ENCODE measurements at regions not wholly inside any gene's neighbourhood (a gene's known extent, or its start where the extent isn't known, plus 50 kb on each side); places are given as distances from the start of the nearest gene placed in this dataset.

DNA sequence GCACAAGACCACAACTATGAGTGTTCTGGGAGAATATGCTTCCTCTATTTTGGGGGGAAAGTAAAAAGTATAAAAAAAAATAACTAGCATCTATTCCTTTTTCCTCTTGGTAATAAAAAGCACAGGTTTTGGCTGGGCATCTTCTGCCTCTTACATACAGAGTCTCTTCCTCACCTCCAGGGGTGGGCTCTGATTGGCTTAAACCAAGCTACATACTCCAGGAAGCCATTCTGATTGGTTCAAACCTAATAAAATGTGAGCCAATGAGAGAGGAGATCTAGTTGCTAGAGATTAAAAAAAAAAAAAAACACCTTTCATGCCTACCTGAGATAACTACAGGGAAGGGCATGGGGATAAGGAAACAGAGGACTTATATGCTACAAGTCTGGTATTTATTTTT, 365.9 kb upstream of the ERCC4 start:
- no peaks in the 10 kb centered on the region for H3K9me3 ChIP-seq (ENCODE audit: control insufficient read depth in 4 of 4, low read length in 3 of 4)
- H3K4me1 ChIP-seq (ENCODE audit: control insufficient read depth in 4 of 4, insufficient read depth in 4 of 4, low read length in 3 of 4): no peaks in the 10 kb centered on the region
- no peak overlapping the region for H3K27ac ChIP-seq (ENCODE audit: low read depth in 1 of 2, low read length in 2 of 2)
- TF ChIP-seq FOXA2 (IDR thresholded peaks at IDR 0.05): no peak
- TF ChIP-seq, protein P1, sequence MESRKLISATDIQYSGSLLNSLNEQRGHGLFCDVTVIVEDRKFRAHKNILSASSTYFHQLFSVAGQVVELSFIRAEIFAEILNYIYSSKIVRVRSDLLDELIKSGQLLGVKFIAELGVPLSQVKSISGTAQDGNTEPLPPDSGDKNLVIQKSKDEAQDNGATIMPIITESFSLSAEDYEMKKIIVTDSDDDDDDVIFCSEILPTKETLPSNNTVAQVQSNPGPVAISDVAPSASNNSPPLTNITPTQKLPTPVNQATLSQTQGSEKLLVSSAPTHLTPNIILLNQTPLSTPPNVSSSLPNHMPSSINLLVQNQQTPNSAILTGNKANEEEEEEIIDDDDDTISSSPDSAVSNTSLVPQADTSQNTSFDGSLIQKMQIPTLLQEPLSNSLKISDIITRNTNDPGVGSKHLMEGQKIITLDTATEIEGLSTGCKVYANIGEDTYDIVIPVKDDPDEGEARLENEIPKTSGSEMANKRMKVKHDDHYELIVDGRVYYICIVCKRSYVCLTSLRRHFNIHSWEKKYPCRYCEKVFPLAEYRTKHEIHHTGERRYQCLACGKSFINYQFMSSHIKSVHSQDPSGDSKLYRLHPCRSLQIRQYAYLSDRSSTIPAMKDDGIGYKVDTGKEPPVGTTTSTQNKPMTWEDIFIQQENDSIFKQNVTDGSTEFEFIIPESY (IDR thresholded peaks at IDR 0.05): no peak
- TF ChIP-seq GABPA (IDR thresholded peaks at IDR 0.05 in 1 of 2, conservative IDR thresholded peaks at IDR 0.05 in 1 of 2): no peak
- no peak for TF ChIP-seq RAD21 (IDR thresholded peaks at IDR 0.05)
- TF ChIP-seq, protein P2, sequence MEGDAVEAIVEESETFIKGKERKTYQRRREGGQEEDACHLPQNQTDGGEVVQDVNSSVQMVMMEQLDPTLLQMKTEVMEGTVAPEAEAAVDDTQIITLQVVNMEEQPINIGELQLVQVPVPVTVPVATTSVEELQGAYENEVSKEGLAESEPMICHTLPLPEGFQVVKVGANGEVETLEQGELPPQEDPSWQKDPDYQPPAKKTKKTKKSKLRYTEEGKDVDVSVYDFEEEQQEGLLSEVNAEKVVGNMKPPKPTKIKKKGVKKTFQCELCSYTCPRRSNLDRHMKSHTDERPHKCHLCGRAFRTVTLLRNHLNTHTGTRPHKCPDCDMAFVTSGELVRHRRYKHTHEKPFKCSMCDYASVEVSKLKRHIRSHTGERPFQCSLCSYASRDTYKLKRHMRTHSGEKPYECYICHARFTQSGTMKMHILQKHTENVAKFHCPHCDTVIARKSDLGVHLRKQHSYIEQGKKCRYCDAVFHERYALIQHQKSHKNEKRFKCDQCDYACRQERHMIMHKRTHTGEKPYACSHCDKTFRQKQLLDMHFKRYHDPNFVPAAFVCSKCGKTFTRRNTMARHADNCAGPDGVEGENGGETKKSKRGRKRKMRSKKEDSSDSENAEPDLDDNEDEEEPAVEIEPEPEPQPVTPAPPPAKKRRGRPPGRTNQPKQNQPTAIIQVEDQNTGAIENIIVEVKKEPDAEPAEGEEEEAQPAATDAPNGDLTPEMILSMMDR (IDR thresholded peaks at IDR 0.05; ENCODE audit: low read depth, low read length, missing input control): no peak
- TF ChIP-seq TAF1 (conservative IDR thresholded peaks at IDR 0.05): no peak
- TF ChIP-seq HNF4A (conservative IDR thresholded peaks at IDR 0.05): no peak
- TF ChIP-seq, protein P3, sequence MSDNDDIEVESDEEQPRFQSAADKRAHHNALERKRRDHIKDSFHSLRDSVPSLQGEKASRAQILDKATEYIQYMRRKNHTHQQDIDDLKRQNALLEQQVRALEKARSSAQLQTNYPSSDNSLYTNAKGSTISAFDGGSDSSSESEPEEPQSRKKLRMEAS (IDR thresholded peaks at IDR 0.05): no peak
- no peak for TF ChIP-seq JUND (IDR thresholded peaks at IDR 0.05)
- no peak for TF ChIP-seq HNF4G (IDR thresholded peaks at IDR 0.05)
- TF ChIP-seq NR2F2 (IDR thresholded peaks at IDR 0.05): no peak
- no peak for TF ChIP-seq ATF3 (IDR thresholded peaks at IDR 0.05)
- H3K4me3 ChIP-seq (ENCODE audit: low read depth in 1 of 3, low read length in 3 of 3): no peak overlapping the region
- no peaks in the 10 kb centered on the region for H3K27me3 ChIP-seq (ENCODE audit: control insufficient read depth in 4 of 4, insufficient read depth in 4 of 4, low read length in 3 of 4)
- no peak overlapping the region for H3K9ac ChIP-seq (ENCODE audit: low read depth in 1 of 2, low read length in 2 of 2)
- DNase-seq (ENCODE audit: low spot score): no peak
- H3K36me3 ChIP-seq (ENCODE audit: control insufficient read depth in 4 of 4, insufficient read depth in 3 of 4, low read depth in 1 of 4, low read length in 3 of 4): no peaks in the 10 kb centered on the region

DNA sequence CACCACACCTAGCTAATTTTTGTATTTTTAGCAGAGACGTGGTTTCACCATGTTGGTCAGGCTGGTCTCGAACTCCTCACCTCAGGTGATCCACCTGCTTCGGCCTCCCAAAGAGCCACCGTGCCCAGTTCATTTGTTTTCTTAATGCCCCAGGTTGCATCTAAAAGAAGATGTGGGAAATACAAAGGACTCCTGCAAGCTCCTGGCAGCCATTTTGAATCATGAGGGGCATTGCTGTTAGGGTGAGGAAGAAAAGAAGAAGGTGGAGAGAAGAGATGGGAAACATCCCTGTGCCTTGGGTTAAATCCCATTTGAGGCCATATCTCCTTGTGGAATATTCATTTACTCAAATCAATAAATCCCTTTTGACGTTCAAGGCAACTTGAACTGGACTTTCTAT, 365.3 kb upstream of the ERCC4 start:
- whole genome bisulfite sequencing: 90% methylated on average over 5 of the region's 5 CpGs
- TF ChIP-seq HNF4A (conservative IDR thresholded peaks at IDR 0.05) (no peak), JUND (IDR thresholded peaks at IDR 0.05) (no peak), RAD21 (IDR thresholded peaks at IDR 0.05) (no peak), RXRA (IDR thresholded peaks at IDR 0.05) (no peak), TAF1 (conservative IDR thresholded peaks at IDR 0.05) (no peak), HNF4G (IDR thresholded peaks at IDR 0.05) (no peak), FOXA2 (IDR thresholded peaks at IDR 0.05) (no peak), NR2F2 (IDR thresholded peaks at IDR 0.05) (no peak), SP1 (IDR thresholded peaks at IDR 0.05) (no peak), YY1 (IDR thresholded peaks at IDR 0.05) (no peak), GABPA (IDR thresholded peaks at IDR 0.05 in 1 of 2, conservative IDR thresholded peaks at IDR 0.05 in 1 of 2) (no peak), EGR1 (IDR thresholded peaks at IDR 0.05; ENCODE audit: low read depth in 2 of 2) (no peak), FOXA1 (IDR thresholded peaks at IDR 0.05) (no peak), ATF3 (IDR thresholded peaks at IDR 0.05) (no peak)
- TF ChIP-seq, protein P3 (IDR thresholded peaks at IDR 0.05): no peak
- TF ChIP-seq, protein P1 (IDR thresholded peaks at IDR 0.05): no peak
- TF ChIP-seq, protein P4, sequence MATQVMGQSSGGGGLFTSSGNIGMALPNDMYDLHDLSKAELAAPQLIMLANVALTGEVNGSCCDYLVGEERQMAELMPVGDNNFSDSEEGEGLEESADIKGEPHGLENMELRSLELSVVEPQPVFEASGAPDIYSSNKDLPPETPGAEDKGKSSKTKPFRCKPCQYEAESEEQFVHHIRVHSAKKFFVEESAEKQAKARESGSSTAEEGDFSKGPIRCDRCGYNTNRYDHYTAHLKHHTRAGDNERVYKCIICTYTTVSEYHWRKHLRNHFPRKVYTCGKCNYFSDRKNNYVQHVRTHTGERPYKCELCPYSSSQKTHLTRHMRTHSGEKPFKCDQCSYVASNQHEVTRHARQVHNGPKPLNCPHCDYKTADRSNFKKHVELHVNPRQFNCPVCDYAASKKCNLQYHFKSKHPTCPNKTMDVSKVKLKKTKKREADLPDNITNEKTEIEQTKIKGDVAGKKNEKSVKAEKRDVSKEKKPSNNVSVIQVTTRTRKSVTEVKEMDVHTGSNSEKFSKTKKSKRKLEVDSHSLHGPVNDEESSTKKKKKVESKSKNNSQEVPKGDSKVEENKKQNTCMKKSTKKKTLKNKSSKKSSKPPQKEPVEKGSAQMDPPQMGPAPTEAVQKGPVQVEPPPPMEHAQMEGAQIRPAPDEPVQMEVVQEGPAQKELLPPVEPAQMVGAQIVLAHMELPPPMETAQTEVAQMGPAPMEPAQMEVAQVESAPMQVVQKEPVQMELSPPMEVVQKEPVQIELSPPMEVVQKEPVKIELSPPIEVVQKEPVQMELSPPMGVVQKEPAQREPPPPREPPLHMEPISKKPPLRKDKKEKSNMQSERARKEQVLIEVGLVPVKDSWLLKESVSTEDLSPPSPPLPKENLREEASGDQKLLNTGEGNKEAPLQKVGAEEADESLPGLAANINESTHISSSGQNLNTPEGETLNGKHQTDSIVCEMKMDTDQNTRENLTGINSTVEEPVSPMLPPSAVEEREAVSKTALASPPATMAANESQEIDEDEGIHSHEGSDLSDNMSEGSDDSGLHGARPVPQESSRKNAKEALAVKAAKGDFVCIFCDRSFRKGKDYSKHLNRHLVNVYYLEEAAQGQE (IDR thresholded peaks at IDR 0.05): no peak
- TF ChIP-seq, protein P2 (IDR thresholded peaks at IDR 0.05; ENCODE audit: low read depth, low read length, missing input control): no peak
- no peak for DNase-seq (ENCODE audit: low spot score)
- Histone ChIP-seq H3K27ac (ENCODE audit: low read depth in 1 of 2, low read length in 2 of 2) (no peak overlapping the region), H3K36me3 (ENCODE audit: control insufficient read depth in 4 of 4, insufficient read depth in 3 of 4, low read depth in 1 of 4, low read length in 3 of 4) (no peaks in the 10 kb centered on the region), H3K4me1 (ENCODE audit: control insufficient read depth in 4 of 4, insufficient read depth in 4 of 4, low read length in 3 of 4) (no peaks in the 10 kb centered on the region), H3K9ac (ENCODE audit: low read depth in 1 of 2, low read length in 2 of 2) (no peak overlapping the region), H3K27me3 (ENCODE audit: control insufficient read depth in 4 of 4, insufficient read depth in 4 of 4, low read length in 3 of 4) (no peaks in the 10 kb centered on the region), H3K9me3 (ENCODE audit: control insufficient read depth in 4 of 4, low read length in 3 of 4) (no peaks in the 10 kb centered on the region), H3K4me3 (ENCODE audit: low read depth in 1 of 3, low read length in 3 of 3) (no peak overlapping the region)

Measured in liver (tissue), 8 donors.